IMR-90 (cell line): ENCODE measurements at regions not wholly inside any gene's neighbourhood (a gene's known extent, or its start where the extent isn't known, plus 50 kb on each side); places are given as distances from the start of the nearest gene placed in this dataset.

Source experiments
- ATAC-seq: fragments of 200-7000 bp; cut with Tn5 transposase; 2 replicates; pipeline ENCODE4 v1.9.1; 2020; ENCODE audit warnings: low read depth, mild to moderate bottlenecking, moderate library complexity
- BruUV-seq: library from RNA; stranded (reverse); fragments of 400-500 nt; replicated peaks from 2 replicates; lab custom pipeline; 2021; lab: Mats Ljungman, UMichigan
- CTCF ChIA-PET: fragments of 300-600 bp; formaldehyde crosslinking; extraction: SDS; loops from one replicate; lab custom pipeline; 2021; ENCODE audit warnings: antibody characterized with exemption; lab: Yijun Ruan, JAX
- POLR2A ChIA-PET: fragments of 300-600 bp; sonication (Branson Sonifier 250); formaldehyde crosslinking; loops from one replicate; lab custom pipeline; 2022; ENCODE audit warnings: antibody characterized with exemption; ENCODE audit not compliant: unreplicated experiment; lab: Charles Lee
- DNase-seq: peaks from one replicate; pipeline ENCODE4 v3.0.0; 2013
- H2AFZ ChIP-seq: replicated peaks from 2 replicates; pipeline ENCODE3; 2013; ENCODE audit warnings: low read length, mild to moderate bottlenecking; ENCODE audit not compliant: poor library complexity
- H2AK5ac ChIP-seq: 2 replicates; pipeline ENCODE4 v1.6.1; 2013; ENCODE audit warnings: low read depth, low read length, inconsistent platforms
- H2AK9ac ChIP-seq: replicated peaks from 2 replicates; pipeline ENCODE3; 2013; ENCODE audit warnings: mild to moderate bottlenecking, low read depth, low read length, moderate library complexity; ENCODE audit not compliant: poor library complexity
- H2BK120ac ChIP-seq: 2 replicates; pipeline ENCODE4 v1.6.1; 2013; ENCODE audit warnings: low read depth, low read length, inconsistent platforms
- H2BK15ac ChIP-seq: 3 replicates; pipeline ENCODE4 v1.6.1; 2013; ENCODE audit warnings: low read depth, low read length, inconsistent platforms
- H2BK20ac ChIP-seq: 2 replicates; pipeline ENCODE4 v1.6.1; 2013; ENCODE audit warnings: low read depth, mild to moderate bottlenecking, inconsistent platforms, low read length, moderate library complexity
- H2BK5ac ChIP-seq: 2 replicates; pipeline ENCODE4 v1.6.1; 2013; ENCODE audit warnings: mild to moderate bottlenecking, low read depth, low read length, inconsistent platforms; ENCODE audit not compliant: poor library complexity, severe bottlenecking
- H3K14ac ChIP-seq: replicated peaks from 2 replicates; pipeline ENCODE4 v1.6.1; 2013; ENCODE audit warnings: low read depth, low read length, inconsistent platforms
- H3K18ac ChIP-seq: 2 replicates; pipeline ENCODE4 v1.6.1; 2013; ENCODE audit warnings: low read depth, low read length, control low read depth
- H3K23ac ChIP-seq: 2 replicates; pipeline ENCODE4 v1.6.1; 2013; ENCODE audit warnings: low read depth, low read length, inconsistent platforms
- H3K27ac ChIP-seq: 2 replicates; pipeline ENCODE4 v1.5.1; 2013; ENCODE audit warnings: mild to moderate bottlenecking, control low read depth, low read length; ENCODE audit not compliant: insufficient read depth
- H3K27me3 ChIP-seq: 2 replicates; pipeline ENCODE4 v1.6.1; 2013; ENCODE audit warnings: low read length; ENCODE audit not compliant: control insufficient read depth, insufficient read depth
- H3K36me3 ChIP-seq: 2 replicates; pipeline ENCODE4 v1.6.1; 2013; ENCODE audit warnings: low read length, mixed read lengths; ENCODE audit not compliant: control insufficient read depth, insufficient read depth
- H3K4ac ChIP-seq: 2 replicates; pipeline ENCODE4 v1.6.1; 2013; ENCODE audit warnings: low read depth, low read length, inconsistent platforms
- H3K4me1 ChIP-seq: 2 replicates; pipeline ENCODE4 v1.6.1; 2013; ENCODE audit warnings: low read length, mixed read lengths; ENCODE audit not compliant: control insufficient read depth, insufficient read depth
- H3K4me2 ChIP-seq: 2 replicates; pipeline ENCODE4 v1.6.1; 2013; ENCODE audit warnings: low read depth, mild to moderate bottlenecking, control low read depth, low read length, moderate library complexity
- H3K4me3 ChIP-seq: 2 replicates; pipeline ENCODE4 v1.5.1; 2013; ENCODE audit warnings: low read depth, mild to moderate bottlenecking, control low read depth, low read length, moderate library complexity; ENCODE audit not compliant: insufficient read depth
- H3K56ac ChIP-seq: 2 replicates; pipeline ENCODE4 v1.6.1; 2013; ENCODE audit warnings: low read length, inconsistent platforms; ENCODE audit not compliant: insufficient read depth; ENCODE audit errors: extremely low read depth
- H3K79me1 ChIP-seq, 2 experiments: 2 replicates each; pipeline ENCODE4 v1.6.1; 2013; ENCODE audit warnings: low read length in 2 of 2, inconsistent platforms in 1 of 2, low read depth in 1 of 2
- H3K9ac ChIP-seq: 2 replicates; pipeline ENCODE4 v1.6.1; 2013; ENCODE audit warnings: low read depth, low read length, control low read depth
- H3K9me1 ChIP-seq: 2 replicates; pipeline ENCODE4 v1.6.1; 2013; ENCODE audit warnings: low read length, inconsistent platforms; ENCODE audit not compliant: insufficient read depth
- H3K9me3 ChIP-seq: 2 replicates; pipeline ENCODE4 v1.6.1; 2013; ENCODE audit warnings: low read length; ENCODE audit not compliant: control insufficient read depth, insufficient read depth
- H4K20me1 ChIP-seq: 2 replicates; pipeline ENCODE4 v1.6.1; 2013; ENCODE audit warnings: low read length, inconsistent platforms; ENCODE audit not compliant: insufficient read depth
- H4K5ac ChIP-seq: 2 replicates; pipeline ENCODE4 v1.6.1; 2013; ENCODE audit warnings: mild to moderate bottlenecking, low read depth, low read length, control low read depth
- H4K8ac ChIP-seq, 2 experiments: 2 replicates each; pipeline ENCODE4 v1.6.1; 2013; ENCODE audit warnings: low read depth in 2 of 2, low read length in 2 of 2, control low read depth in 1 of 2, inconsistent platforms in 1 of 2
- H4K91ac ChIP-seq: 2 replicates; pipeline ENCODE4 v1.6.1; 2013; ENCODE audit warnings: low read depth, low read length, inconsistent platforms; ENCODE audit not compliant: insufficient read depth
- BHLHE40 ChIP-seq: fragments of 150-350 bp; IDR thresholded peaks from 2 replicates; pipeline ENCODE4 v1.6.1; 2016; ENCODE audit warnings: mild to moderate bottlenecking, low read depth, low read length
- CEBPB ChIP-seq: IDR thresholded peaks from 2 replicates; pipeline ENCODE4 v1.6.1; 2012; ENCODE audit warnings: low read depth, low read length, improper control_type of control experiment
- CHD1 ChIP-seq: IDR thresholded peaks from 2 replicates; pipeline ENCODE4 v1.6.1; 2012; ENCODE audit warnings: low read depth, low read length, improper control_type of control experiment
- FOS ChIP-seq: fragments of 150-350 bp; IDR thresholded peaks from 2 replicates; pipeline ENCODE4 v1.6.1; 2016; ENCODE audit warnings: low read depth, low read length
- MAFK ChIP-seq: IDR thresholded peaks from 2 replicates; pipeline ENCODE4 v1.6.1; 2012; ENCODE audit warnings: low read depth, low read length, improper control_type of control experiment
- MAZ ChIP-seq: IDR thresholded peaks from 2 replicates; pipeline ENCODE4 v1.6.1; 2012; ENCODE audit warnings: low read depth, mild to moderate bottlenecking, low read length, improper control_type of control experiment, moderate library complexity, borderline replicate concordance
- NFE2L2 ChIP-seq: fragments of 150-350 bp; IDR thresholded peaks from 2 replicates; pipeline ENCODE4 v1.6.1; 2016; ENCODE audit warnings: low read depth, mild to moderate bottlenecking, low read length
- POLR2A ChIP-seq: IDR thresholded peaks from 2 replicates; pipeline ENCODE4 v1.6.1; 2012; ENCODE audit warnings: mild to moderate bottlenecking, low read depth, low read length
- RAD21 ChIP-seq: IDR thresholded peaks from 2 replicates; pipeline ENCODE4 v1.6.1; 2012; ENCODE audit warnings: low read length, improper control_type of control experiment
- RCOR1 ChIP-seq: IDR thresholded peaks from 2 replicates; pipeline ENCODE4 v1.6.1; 2012; ENCODE audit warnings: mild to moderate bottlenecking, low read length, improper control_type of control experiment; ENCODE audit not compliant: insufficient replicate concordance
- RFX5 ChIP-seq: IDR thresholded peaks from 2 replicates; pipeline ENCODE4 v1.8.0; 2012; ENCODE audit warnings: low read depth, mild to moderate bottlenecking, low read length, moderate library complexity
- SMC3 ChIP-seq: fragments of 150-350 bp; IDR thresholded peaks from 2 replicates; pipeline ENCODE4 v1.6.1; 2016; ENCODE audit warnings: low read depth, mild to moderate bottlenecking, antibody characterized with exemption, low read length, moderate library complexity
- WGBS, 2 experiments: methylation state at CpG; one replicate each; pipeline versions ENCODE4 v1.1.5 to v1.1.7; 2013; ENCODE audit warnings: missing lambda C conversion rate in 2 of 2; ENCODE audit not compliant: insufficient read length in 1 of 2; ENCODE audit errors: extremely low coverage in 2 of 2; 5-methylcytosine and 5-hydroxymethylcytosine counted together
- dilution Hi-C: fragments of 300-500 bp; cut with HindIII; formaldehyde crosslinking; loops from one replicate; pipeline ENCODE4 v1.14.3; 2018; ENCODE audit warnings: low sequenced_read_pairs; ENCODE audit not compliant: unreplicated experiment
- in situ Hi-C: fragments of 300-500 bp; cut with MboI; formaldehyde crosslinking; loops from 3 replicates; pipeline ENCODE4 v1.14.3; 2019; ENCODE audit warnings: low sequenced_read_pairs, inconsistent platforms, mixed read lengths
- intact Hi-C: fragments of 100-400 bp; cut with micrococcal nuclease; formaldehyde crosslinking; loops from 2 replicates; pipeline ENCODE4 v1.10.0; 2022
- TF ChIP-seq, protein P1 (sequence below): conservative IDR thresholded peaks from 2 replicates; pipeline ENCODE4 v1.5.1; 2012; ENCODE audit warnings: mild to moderate bottlenecking, low read depth, low read length, improper control_type of control experiment
- TF ChIP-seq, protein P2 (sequence below): fragments of 150-350 bp; IDR thresholded peaks from 2 replicates; pipeline ENCODE4 v1.6.1; 2016; ENCODE audit warnings: low read depth, mild to moderate bottlenecking, low read length, moderate library complexity, borderline replicate concordance
- TF ChIP-seq, protein P3 (sequence below): fragments of 150-350 bp; IDR thresholded peaks from 2 replicates; pipeline ENCODE4 v1.6.1; 2017; ENCODE audit warnings: mild to moderate bottlenecking, antibody characterized with exemption, low read length, low read depth

DNA sequence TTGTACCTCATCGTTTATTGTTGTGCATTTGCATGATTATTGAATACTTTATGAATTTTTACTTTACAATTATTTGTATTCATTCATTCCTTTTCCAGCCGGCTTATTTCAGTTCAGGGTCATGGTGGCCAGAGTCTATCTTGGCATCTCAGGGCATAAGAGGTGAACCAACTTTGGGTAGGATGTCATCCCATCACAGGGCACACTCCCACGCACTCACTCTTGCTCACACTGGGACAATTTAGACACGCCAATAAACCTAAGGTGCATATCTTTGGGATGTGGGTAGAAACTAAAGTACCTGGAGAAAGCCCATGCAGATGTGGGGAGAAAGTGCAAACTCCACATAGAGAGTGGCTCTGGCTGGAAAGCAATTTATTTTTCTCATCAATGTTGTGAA, 158.1 kb upstream of the MAST4 start:
- Histone ChIP-seq H3K56ac (no peak overlapping the region), H2AFZ (no peak overlapping the region), H3K9ac (no peak overlapping the region), H2BK20ac (no peak overlapping the region), H2BK5ac (no peak overlapping the region), H2BK120ac (no peak overlapping the region), H2AK9ac (no peak overlapping the region), H3K27me3 (no peaks in the 10 kb centered on the region), H3K14ac (no peak overlapping the region), H3K18ac (no peak overlapping the region), H2BK15ac (no peak overlapping the region), H3K23ac (no peak overlapping the region), H3K9me1 (no peaks in the 10 kb centered on the region), H4K91ac (no peak overlapping the region), H4K8ac (no peak overlapping the region), H3K4me2 (no peak overlapping the region), H2AK5ac (no peak overlapping the region), H4K20me1 (no peaks in the 10 kb centered on the region), H3K79me1 (no peaks in the 10 kb centered on the region), H4K5ac (no peak overlapping the region), H3K27ac (no peak overlapping the region), H3K4me3 (no peak overlapping the region), H3K4ac (no peak overlapping the region), H3K4me1 (no peaks in the 10 kb centered on the region), H3K9me3 (no peaks in the 10 kb centered on the region), H3K36me3 (no peaks in the 10 kb centered on the region)
- intact Hi-C loops, result no loop called here
- BruUV-seq, result no TSS peak
- ATAC-seq (no peak), DNase-seq (no peak)
- TF ChIP-seq CEBPB, result no peak
- TF ChIP-seq NFE2L2, result no peak
- TF ChIP-seq RAD21, result no peak
- TF ChIP-seq RCOR1, result no peak
- TF ChIP-seq MAFK, result no peak
- TF ChIP-seq BHLHE40, result no peak
- no peak for TF ChIP-seq SMC3
- TF ChIP-seq, protein P1, sequence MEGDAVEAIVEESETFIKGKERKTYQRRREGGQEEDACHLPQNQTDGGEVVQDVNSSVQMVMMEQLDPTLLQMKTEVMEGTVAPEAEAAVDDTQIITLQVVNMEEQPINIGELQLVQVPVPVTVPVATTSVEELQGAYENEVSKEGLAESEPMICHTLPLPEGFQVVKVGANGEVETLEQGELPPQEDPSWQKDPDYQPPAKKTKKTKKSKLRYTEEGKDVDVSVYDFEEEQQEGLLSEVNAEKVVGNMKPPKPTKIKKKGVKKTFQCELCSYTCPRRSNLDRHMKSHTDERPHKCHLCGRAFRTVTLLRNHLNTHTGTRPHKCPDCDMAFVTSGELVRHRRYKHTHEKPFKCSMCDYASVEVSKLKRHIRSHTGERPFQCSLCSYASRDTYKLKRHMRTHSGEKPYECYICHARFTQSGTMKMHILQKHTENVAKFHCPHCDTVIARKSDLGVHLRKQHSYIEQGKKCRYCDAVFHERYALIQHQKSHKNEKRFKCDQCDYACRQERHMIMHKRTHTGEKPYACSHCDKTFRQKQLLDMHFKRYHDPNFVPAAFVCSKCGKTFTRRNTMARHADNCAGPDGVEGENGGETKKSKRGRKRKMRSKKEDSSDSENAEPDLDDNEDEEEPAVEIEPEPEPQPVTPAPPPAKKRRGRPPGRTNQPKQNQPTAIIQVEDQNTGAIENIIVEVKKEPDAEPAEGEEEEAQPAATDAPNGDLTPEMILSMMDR, result no peak
- TF ChIP-seq, protein P2, sequence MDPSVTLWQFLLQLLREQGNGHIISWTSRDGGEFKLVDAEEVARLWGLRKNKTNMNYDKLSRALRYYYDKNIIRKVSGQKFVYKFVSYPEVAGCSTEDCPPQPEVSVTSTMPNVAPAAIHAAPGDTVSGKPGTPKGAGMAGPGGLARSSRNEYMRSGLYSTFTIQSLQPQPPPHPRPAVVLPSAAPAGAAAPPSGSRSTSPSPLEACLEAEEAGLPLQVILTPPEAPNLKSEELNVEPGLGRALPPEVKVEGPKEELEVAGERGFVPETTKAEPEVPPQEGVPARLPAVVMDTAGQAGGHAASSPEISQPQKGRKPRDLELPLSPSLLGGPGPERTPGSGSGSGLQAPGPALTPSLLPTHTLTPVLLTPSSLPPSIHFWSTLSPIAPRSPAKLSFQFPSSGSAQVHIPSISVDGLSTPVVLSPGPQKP, result no peak
- TF ChIP-seq, protein P3, sequence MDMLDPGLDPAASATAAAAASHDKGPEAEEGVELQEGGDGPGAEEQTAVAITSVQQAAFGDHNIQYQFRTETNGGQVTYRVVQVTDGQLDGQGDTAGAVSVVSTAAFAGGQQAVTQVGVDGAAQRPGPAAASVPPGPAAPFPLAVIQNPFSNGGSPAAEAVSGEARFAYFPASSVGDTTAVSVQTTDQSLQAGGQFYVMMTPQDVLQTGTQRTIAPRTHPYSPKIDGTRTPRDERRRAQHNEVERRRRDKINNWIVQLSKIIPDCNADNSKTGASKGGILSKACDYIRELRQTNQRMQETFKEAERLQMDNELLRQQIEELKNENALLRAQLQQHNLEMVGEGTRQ, result no peak
- TF ChIP-seq CHD1, result no peak
- no peak for TF ChIP-seq FOS
- TF ChIP-seq RFX5, result no peak
- no peak for TF ChIP-seq MAZ
- TF ChIP-seq POLR2A, result no peak
- dilution Hi-C loops, result no loop called here
- POLR2A ChIA-PET, result no interaction called here
- WGBS, 2 experiments, result no CpG with 5 or more reads among the region's 4 CpGs
- CTCF ChIA-PET, result no interaction called here
- in situ Hi-C loops, result no loop called here
